D721Med (cell line): ENCODE measurements at regions not wholly inside any gene's neighbourhood (a gene's known extent, or its start where the extent isn't known, plus 50 kb on each side); places are given as distances from the start of the nearest gene placed in this dataset.

Experiments
- DNase-seq: peaks from one replicate; pipeline ENCODE4 v3.0.0; 2011; ENCODE audit warnings: low spot score; ENCODE audit not compliant: insufficient read length
- FAIRE-seq: peaks from 2 replicates; lab custom pipeline; 2011; peaks lifted over from hg19 to GRCh38; lab: Jason Lieb, UNC
- TF ChIP-seq, protein P1 (sequence below): IDR thresholded peaks from 2 replicates; pipeline ENCODE4 v1.5.1; 2012; ENCODE audit warnings: mild to moderate bottlenecking, control low read depth; ENCODE audit not compliant: insufficient read depth; ENCODE audit errors: missing control alignments

DNA sequence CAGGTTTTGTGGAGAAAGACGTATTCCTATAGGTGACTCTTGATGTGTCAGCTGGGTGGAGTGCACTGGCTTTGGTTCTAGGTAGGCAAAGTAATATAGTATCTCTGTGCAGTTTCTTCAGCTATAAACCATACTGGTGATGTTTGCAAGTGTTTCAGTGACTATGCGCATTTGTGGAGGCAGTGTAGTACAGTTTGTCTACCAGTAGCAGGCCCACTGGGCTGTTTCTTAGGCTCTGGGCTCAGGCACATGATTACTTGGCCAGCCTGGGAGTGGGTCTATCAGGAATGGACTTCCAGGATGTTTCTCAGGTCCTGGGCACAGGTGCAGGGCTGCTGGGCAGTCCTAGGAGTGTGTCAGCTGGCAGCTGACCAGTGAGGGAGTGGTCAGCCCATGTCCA lies 51.9 kb upstream of the INTU start:
- FAIRE-seq (no peak), DNase-seq (no peak)
- TF ChIP-seq, protein P1, sequence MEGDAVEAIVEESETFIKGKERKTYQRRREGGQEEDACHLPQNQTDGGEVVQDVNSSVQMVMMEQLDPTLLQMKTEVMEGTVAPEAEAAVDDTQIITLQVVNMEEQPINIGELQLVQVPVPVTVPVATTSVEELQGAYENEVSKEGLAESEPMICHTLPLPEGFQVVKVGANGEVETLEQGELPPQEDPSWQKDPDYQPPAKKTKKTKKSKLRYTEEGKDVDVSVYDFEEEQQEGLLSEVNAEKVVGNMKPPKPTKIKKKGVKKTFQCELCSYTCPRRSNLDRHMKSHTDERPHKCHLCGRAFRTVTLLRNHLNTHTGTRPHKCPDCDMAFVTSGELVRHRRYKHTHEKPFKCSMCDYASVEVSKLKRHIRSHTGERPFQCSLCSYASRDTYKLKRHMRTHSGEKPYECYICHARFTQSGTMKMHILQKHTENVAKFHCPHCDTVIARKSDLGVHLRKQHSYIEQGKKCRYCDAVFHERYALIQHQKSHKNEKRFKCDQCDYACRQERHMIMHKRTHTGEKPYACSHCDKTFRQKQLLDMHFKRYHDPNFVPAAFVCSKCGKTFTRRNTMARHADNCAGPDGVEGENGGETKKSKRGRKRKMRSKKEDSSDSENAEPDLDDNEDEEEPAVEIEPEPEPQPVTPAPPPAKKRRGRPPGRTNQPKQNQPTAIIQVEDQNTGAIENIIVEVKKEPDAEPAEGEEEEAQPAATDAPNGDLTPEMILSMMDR: no peak
